HFFc6 (cell line): ENCODE measurements at regions not wholly inside any gene's neighbourhood (a gene's known extent, or its start where the extent isn't known, plus 50 kb on each side); places are given as distances from the start of the nearest gene placed in this dataset.
"Not testable (repeated sequence)": the region's sequence is repeated elsewhere in the genome, so short reads cannot be mapped to it uniquely, and the experiment has no call there.

Source experiments
- DNase-seq: peaks from one replicate; pipeline ENCODE4 v3.0.0-alpha.2; 2018
- H3K27ac Mint-ChIP-seq: 2 replicates; pipeline ENCODE4 v1.8.0; 2020; ENCODE audit warnings: mild to moderate bottlenecking, mixed read lengths
- H3K27me3 Mint-ChIP-seq: 2 replicates; pipeline ENCODE4 v1.8.0; 2021; ENCODE audit warnings: mild to moderate bottlenecking, moderate library complexity, mixed read lengths; ENCODE audit not compliant: insufficient read depth
- H3K36me3 Mint-ChIP-seq: 2 replicates; pipeline ENCODE4 v1.8.0; 2021; ENCODE audit warnings: low read depth, mixed read lengths
- H3K4me1 Mint-ChIP-seq: 2 replicates; pipeline ENCODE4 v1.8.0; 2020; ENCODE audit warnings: low read depth, mixed read lengths
- H3K4me3 Mint-ChIP-seq: 2 replicates; pipeline ENCODE4 v1.8.0; 2020; ENCODE audit warnings: mild to moderate bottlenecking, moderate library complexity, mixed read lengths
- H3K9me3 Mint-ChIP-seq: 2 replicates; pipeline ENCODE4 v1.8.0; 2020; ENCODE audit warnings: mild to moderate bottlenecking, mixed read lengths
- TF ChIP-seq, protein P1 (sequence below): fragments of 200-600 bp; sonication (generic); IDR thresholded peaks from 2 replicates; pipeline ENCODE4 v1.5.0; 2021; ENCODE audit warnings: antibody characterized with exemption, mild to moderate bottlenecking

DNA sequence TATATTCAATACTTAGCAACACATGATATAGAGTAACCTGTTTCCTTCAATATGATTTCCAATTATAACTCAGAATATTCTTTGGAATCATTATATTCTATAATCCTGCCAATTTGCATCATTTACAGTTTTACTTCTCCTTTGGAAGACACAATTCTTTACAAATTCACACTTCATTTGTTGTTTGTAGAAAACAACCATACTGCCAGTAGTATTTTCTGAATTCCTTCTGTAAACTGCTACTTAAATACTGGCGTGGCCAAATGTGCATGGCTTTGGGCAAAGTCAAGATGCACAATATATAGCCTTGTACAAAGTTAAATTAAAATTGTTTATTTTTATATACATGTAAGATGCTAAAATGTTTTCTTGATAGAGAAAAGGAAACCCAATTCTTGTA, 687.1 kb upstream of the NEGR1 start:
- H3K27ac Mint-ChIP-seq: no peak overlapping the region
- no peaks in the 10 kb centered on the region for H3K4me1 Mint-ChIP-seq
- no peaks in the 10 kb centered on the region for H3K27me3 Mint-ChIP-seq
- no peaks in the 10 kb centered on the region for H3K36me3 Mint-ChIP-seq
- TF ChIP-seq, protein P1, sequence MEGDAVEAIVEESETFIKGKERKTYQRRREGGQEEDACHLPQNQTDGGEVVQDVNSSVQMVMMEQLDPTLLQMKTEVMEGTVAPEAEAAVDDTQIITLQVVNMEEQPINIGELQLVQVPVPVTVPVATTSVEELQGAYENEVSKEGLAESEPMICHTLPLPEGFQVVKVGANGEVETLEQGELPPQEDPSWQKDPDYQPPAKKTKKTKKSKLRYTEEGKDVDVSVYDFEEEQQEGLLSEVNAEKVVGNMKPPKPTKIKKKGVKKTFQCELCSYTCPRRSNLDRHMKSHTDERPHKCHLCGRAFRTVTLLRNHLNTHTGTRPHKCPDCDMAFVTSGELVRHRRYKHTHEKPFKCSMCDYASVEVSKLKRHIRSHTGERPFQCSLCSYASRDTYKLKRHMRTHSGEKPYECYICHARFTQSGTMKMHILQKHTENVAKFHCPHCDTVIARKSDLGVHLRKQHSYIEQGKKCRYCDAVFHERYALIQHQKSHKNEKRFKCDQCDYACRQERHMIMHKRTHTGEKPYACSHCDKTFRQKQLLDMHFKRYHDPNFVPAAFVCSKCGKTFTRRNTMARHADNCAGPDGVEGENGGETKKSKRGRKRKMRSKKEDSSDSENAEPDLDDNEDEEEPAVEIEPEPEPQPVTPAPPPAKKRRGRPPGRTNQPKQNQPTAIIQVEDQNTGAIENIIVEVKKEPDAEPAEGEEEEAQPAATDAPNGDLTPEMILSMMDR: no peak
- DNase-seq: no peak
- H3K9me3 Mint-ChIP-seq: peaks cover 4% of the 10 kb centered on the region
- no peak overlapping the region for H3K4me3 Mint-ChIP-seq

DNA sequence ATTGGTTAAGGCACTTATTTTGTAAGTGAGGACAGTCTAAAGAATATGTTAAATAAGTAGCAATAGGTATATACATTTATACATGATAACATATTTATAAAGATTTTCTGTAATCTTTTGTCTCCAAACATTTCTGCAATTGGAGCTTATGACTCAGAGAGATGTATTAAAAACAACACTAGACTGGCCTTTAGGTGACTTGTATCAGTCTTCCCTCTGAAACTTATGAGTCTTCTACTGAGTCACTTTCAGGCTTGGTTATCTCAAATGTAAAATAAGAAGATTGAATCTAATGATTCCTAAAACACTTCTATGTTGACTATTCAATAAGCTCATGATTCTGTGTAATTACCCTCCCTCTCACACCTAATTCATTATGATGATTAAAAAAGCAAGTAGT, 672.6 kb upstream of the NEGR1 start:
- Mint-ChIP-seq H3K4me1 (no peaks in the 10 kb centered on the region), H3K27me3 (no peaks in the 10 kb centered on the region), H3K4me3 (no peak overlapping the region), H3K9me3 (peaks cover 18% of the 10 kb centered on the region), H3K27ac (no peak overlapping the region), H3K36me3 (no peaks in the 10 kb centered on the region)
- DNase-seq: no peak
- TF ChIP-seq, protein P1: no peak

DNA sequence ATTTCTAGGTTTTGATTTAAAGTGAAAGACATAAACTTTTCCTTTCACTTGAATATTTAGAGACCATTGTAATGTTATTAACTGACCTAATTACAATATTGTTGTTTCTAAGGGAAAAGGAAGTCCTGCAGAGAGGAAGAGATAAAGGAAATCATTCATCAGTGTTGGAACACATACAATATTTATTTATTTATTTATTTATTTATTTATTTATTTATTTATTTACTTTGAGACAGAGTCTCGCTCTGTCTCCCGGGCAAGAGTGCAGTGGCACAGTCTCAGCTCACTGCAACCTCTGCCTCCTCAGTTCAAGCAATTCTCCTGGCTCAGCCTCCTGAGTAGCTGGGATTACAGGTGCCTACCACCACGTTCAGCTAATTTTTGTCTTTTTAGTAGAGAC, 668.6 kb upstream of the NEGR1 start:
- H3K27ac Mint-ChIP-seq, H3K4me3 Mint-ChIP-seq, DNase-seq, H3K27me3 Mint-ChIP-seq, H3K4me1 Mint-ChIP-seq, H3K9me3 Mint-ChIP-seq, H3K36me3 Mint-ChIP-seq: not testable (repeated sequence)

DNA sequence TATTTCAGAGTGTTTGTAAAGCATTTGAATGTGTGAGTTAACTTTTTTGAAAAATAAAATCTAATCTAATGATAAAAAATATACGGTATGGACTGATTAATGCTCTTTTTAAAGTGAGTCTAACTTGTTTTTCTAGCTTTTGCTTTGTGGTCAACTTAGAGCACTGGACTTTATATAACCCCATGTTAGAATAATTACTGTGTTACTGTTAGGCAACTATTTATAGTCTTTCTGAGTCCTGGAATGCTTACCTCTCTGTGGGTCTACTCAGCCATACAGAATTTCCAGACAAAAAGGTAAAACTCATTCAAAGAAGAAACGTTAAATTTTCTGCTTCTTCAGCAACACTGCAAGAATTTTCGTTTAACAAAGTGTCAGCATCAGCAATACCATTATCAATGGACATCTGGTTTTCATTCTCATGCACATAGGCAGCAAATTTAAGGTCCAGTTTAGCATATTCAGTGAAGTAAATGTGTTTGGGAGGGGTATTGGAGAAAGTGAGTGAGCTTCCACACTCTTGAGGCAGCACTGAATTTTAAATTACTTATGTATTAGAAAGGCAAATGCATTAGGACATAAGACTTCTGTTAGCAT, 664.7 kb upstream of the NEGR1 start:
- TF ChIP-seq, protein P1: no peak
- no peak overlapping the region for H3K27ac Mint-ChIP-seq

DNA sequence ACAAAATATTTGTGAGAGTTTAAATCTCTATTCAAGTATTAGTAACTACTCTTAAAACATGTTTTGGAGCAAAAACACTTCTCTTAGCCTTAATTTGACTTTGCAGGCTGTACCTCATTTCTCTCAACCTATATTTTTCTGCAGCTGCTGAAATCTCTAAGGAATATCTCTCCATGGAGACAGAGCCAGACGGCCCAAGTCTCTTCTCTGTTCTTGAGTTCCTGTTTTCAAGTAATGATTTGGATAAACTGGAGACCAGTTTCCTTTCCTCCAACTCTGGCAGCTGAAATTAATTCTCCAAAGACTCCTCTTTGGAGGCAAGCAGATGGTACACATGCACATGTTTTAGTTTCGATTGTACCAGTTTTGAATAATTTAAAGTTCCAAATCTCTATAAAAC, 659.7 kb upstream of the NEGR1 start:
- no peak for DNase-seq
- no peak overlapping the region for H3K27ac Mint-ChIP-seq
- H3K4me1 Mint-ChIP-seq: no peaks in the 10 kb centered on the region; the same call in 1 of the 2 replicates
- TF ChIP-seq, protein P1: no peak
- no peaks in the 10 kb centered on the region for H3K36me3 Mint-ChIP-seq
- H3K27me3 Mint-ChIP-seq: no peaks in the 10 kb centered on the region
- H3K4me3 Mint-ChIP-seq: peak overlapping the region; percentile 8; the same call in 1 of the 2 replicates
- no peaks in the 10 kb centered on the region; the same call in 1 of the 2 replicates for H3K9me3 Mint-ChIP-seq

More for the DNA sequence above, 664.7 kb upstream of the NEGR1 start:
- Mint-ChIP-seq H3K36me3 (no peaks in the 10 kb centered on the region), H3K9me3 (peaks cover 9% of the 10 kb centered on the region; the same call in 1 of the 2 replicates), H3K27me3 (no peaks in the 10 kb centered on the region), H3K4me1 (no peaks in the 10 kb centered on the region; the same call in 1 of the 2 replicates), H3K4me3 (no peak overlapping the region)
- no peak for DNase-seq

DNA sequence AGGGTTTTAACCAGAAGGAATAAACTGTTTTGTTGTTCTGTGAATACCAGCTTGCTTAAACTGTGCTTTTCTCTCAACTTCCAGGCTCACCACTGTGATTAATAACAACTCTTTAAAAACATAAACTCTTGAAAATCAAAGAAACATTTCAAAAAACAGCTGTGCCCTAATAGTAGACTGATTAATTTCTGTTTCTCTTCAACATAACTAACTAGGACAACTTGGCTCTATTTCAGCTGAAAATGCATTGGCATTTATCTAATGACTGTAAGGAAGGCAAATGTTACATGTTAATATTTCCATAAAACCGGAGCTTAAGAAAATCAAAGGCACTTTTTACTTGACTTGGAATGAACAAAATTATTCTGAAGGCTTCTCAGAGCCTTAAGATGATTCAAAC, 656.1 kb upstream of the NEGR1 start:
- TF ChIP-seq, protein P1: no peak
- no peaks in the 10 kb centered on the region; the same call in 1 of the 2 replicates for H3K4me1 Mint-ChIP-seq

More for the DNA sequence above, 656.1 kb upstream of the NEGR1 start:
- Mint-ChIP-seq H3K9me3 (no peaks in the 10 kb centered on the region), H3K27me3 (no peaks in the 10 kb centered on the region), H3K36me3 (no peaks in the 10 kb centered on the region), H3K27ac (no peak overlapping the region), H3K4me3 (no peak overlapping the region)
- DNase-seq: no peak
